GM21367 (cell line): ENCODE measurements at regions not wholly inside any gene's neighbourhood (a gene's known extent, or its start where the extent isn't known, plus 50 kb on each side); places are given as distances from the start of the nearest gene placed in this dataset.

ENCODE experiments used
- ATAC-seq: cut with Tn5 transposase; IDR thresholded peaks from one replicate; pipeline ENCODE4 v1.9.1; 2021; ENCODE audit not compliant: unreplicated experiment

GRCh38 chr5:12795333-12795663, 891.1 kb upstream of the CTNND2 start:
- no peak for ATAC-seq

- no peak for ATAC-seq
These were observed 890.5 kb upstream of the CTNND2 start for GRCh38 chr5:12794476-12795332.

DNA sequence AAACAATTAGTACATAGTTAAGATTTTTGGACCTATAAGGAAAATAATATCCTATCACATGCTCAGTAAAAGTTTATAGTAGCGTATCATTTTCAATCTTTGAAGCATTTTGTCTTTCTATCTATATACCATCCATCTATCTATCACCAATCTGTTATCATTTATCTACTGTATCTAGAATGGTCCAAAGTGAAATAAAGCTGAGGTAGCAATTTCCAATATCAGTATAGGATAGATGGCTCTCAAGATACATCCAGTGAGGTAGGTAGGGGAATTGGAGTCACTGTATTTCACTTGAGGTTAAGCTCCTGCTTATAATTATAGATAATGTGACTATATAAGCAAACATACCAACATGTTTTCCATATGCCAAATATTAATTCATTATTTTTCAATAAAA, 889.1 kb upstream of the CTNND2 start:
- no peak for ATAC-seq

GRCh38 chr5:12780536-12780935, 876.3 kb upstream of the CTNND2 start:
- no peak for ATAC-seq

DNA sequence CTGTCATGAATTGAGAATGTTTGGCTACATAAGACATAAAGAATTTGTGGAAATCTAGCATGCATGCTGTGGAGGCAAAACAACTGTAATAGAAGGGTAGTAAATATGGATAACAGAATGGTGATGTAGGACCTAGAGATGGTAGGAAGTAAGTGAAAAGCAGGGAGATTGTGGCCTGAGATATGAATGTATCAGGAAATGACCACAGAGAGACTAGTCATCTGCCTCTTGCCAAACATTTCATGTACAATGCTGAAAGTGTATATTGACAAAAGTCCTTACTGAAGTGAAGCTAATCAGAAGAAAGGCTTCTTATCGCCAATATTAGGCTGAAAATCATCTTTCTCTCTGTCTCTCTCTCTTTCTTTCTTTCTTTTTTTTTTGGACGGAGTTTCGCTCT, 873.1 kb upstream of the CTNND2 start:
- ATAC-seq: no peak

DNA sequence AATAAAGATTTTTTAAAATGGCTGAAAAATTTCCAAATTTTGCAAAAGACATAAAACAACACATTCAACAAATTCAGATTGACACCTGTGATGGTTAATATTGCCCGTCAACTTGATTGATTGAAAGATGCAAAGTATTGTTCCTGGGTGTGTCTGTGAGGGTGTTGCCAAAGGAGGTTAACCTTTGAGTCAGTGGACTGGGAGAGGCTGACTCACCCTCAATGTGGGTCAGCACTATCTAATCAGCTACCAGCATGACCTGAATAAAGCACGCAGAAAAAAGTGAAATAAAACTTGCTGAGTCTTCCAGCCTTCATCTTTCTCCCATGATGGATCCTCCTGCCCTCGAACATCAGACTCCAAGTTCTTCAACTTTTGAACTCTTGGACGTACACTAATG, 868.0 kb upstream of the CTNND2 start:
- ATAC-seq: no peak

GRCh38 chr5:12759377-12759776, 855.1 kb upstream of the CTNND2 start:
- no peak for ATAC-seq

- ATAC-seq: no peak
These were observed 852.8 kb upstream of the CTNND2 start for GRCh38 chr5:12757035-12757434.

DNA sequence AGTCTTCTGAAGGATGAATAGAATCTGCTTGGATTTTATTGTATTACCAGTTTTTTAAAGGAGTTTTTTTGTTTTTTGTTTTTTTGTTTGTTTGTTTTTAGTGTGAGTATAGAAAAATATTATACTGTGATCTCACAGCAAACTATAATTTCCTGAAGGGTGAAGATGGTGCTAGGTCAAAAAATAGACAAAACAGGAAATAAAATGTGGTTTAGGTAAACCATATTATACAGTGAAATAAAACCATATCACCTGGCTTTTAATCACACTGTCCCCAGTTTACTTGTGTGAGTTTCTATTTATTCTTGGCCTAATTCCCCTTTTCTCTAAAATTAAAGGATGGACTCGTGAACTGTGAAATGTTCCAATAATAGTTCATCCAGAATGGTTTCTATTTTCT, 841.3 kb upstream of the CTNND2 start:
- no peak for ATAC-seq

DNA sequence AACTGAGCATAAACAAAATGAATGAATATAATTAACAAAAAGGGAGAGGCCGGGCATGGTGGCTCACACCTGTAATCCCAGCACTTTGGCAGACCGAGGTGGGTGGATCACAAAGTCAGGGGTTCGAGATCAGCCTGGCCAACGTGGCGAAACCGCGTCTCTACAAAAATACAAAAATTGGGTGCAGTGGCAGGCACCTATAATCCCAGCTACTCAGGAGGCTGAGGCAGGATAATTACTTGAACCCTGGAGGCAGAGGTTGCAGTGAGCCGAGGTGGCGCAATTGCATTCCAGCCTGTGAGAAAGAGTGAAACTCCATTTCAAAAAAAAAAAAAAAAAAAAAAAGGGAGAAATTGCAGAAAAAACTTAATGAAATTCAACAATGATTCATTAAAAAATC, 839.3 kb upstream of the CTNND2 start:
- no peak for ATAC-seq

- ATAC-seq: no peak
These were observed 826.1 kb upstream of the CTNND2 start for GRCh38 chr5:12730354-12730753.

GRCh38 chr5:12716664-12717063, 812.4 kb upstream of the CTNND2 start:
- ATAC-seq: no peak

GRCh38 chr5:12707560-12707959, 803.3 kb upstream of the CTNND2 start:
- no peak for ATAC-seq

DNA sequence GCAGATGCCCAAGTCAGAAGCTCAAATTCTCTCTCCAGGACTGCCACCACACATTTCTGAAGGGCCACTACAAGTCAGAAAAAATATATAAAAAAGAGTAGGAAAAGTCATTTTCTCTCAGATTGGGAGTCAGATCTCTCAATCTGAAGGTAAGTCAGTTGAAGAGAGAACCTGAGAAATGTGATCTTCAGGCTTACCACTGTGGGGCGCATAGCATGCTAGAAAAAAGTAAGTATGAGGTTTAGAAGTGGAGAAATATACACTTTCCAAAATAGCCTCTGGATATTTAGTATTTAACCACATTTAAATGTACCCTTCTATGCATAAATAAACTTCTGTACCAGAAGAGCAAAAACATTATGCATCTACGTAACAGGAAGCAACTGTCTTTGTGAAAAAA, 800.7 kb upstream of the CTNND2 start:
- ATAC-seq: no peak

GRCh38 chr5:12703254-12703653, 799.0 kb upstream of the CTNND2 start:
- ATAC-seq: no peak

GRCh38 chr5:12695651-12696050, 791.4 kb upstream of the CTNND2 start:
- ATAC-seq: no peak

DNA sequence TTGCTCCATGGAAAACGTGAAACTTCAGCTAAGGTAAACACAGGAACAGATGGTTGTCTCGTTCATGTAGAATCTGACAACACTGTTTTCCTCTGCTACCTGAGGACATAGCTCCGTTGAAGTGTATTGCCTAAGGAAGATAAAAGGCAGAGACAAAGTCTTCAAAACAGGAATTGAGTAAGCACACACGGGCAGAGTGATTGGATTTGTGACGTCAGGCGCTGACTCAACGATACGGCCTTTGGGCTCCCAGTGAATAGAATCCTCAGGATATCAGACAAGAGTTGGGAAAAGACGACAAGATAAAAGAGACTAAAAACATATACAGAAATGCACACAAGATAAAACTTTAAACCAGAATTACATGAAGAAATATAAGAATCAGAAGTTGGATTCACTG, 787.1 kb upstream of the CTNND2 start:
- ATAC-seq: no peak

GRCh38 chr5:12690361-12690760, 786.1 kb upstream of the CTNND2 start:
- ATAC-seq: no peak

DNA sequence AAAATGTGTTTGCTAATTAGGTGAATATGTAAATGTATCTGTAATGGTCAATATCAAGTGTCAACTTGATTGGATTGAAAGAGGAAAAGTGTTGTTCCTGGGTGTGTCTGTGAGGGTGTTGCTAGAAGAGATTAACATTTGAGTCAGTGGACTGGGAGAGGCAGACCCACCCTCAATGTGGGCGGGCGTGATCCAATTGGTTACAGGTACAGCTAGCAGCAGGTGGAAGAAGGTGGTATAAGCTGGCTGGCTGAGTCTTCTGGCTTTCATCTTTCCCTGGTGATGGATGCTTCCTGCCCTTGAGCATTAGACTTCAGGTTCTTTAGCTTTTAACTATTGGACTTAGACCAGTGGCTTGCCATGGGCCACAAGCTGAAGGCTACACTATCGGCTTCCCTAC, 779.0 kb upstream of the CTNND2 start:
- no peak for ATAC-seq

DNA sequence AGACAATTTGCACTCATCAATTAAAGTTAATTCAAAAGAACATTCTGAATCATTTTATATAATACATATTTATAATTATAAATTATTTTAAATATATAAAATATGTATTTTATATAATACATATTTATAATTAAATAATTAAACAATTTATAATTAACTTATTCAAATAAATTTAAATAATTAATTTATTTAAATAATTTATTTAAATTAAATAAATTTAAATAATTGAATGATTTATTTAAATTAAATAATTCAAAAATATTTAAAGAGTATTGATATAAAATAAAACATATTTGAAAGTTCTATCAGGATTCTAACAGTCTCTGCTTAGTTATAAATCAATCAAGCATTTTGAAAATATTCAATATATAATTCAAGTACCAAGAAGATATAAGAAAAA, 775.5 kb upstream of the CTNND2 start:
- no peak for ATAC-seq

DNA sequence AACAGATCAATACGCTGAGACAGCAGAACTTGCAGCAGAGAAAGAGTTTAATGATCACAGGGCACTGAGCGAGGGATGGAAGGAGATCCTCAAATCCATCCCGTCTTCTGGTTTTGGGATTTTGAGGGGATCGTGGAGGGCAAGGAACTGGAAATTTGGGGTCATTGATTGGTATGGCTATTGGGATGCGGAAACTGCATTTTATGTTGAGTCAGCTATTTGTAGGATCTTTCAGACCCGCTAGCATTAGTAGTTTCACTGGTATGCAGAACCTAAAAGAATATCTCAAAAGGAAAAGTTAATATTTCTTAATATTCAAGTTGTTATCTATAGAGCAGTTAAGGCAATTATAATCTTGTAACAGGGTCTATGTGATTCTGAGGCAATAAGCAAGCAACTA, 771.7 kb upstream of the CTNND2 start:
- ATAC-seq: no peak

DNA sequence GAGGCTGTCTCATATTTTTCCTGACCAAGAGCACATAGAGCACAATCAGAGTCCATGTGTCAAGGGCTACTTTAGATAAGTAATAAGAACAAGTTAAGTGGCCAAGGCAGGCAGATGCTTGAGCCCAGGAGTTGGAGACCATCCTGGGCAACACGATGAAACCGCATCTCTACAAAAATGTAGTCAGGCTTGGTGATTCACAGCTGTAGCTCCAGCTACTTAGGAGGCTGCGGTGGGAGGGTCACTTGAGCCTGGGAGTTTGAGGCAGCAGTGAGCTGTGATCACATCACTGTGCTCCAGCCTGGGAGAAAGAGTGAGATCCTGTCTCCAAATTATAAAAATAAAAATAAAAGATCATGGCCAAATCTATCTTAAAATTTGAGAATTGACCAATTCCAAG, 767.9 kb upstream of the CTNND2 start:
- no peak for ATAC-seq

DNA sequence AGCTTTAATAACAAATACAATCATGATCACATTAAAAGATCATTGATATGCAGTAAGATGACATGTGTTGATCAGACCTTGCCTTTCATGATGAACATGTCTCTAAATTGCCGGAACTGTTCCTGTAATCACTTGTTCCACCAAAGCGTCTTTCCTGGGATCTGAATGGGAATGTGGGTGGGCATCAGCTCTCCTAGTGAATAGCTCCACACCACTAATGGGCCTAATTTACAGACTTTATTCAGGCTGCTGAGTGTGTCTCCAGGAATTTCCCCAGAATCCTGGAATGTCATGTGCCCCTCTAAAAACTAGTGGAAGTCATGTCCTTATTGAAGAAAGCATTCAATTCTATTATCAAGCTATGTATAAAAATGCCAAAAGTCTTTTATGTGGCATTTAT, 765.1 kb upstream of the CTNND2 start:
- ATAC-seq: no peak
